GM19238 (cell line): ENCODE measurements at regions not wholly inside any gene's neighbourhood (a gene's known extent, or its start where the extent isn't known, plus 50 kb on each side); places are given as distances from the start of the nearest gene placed in this dataset.
"Not testable (repeated sequence)": the region's sequence is repeated elsewhere in the genome, so short reads cannot be mapped to it uniquely, and the experiment has no call there.

Experiments
- DNase-seq: peaks from one replicate; pipeline ENCODE4 v3.0.0; 2011; ENCODE audit warnings: low spot score; ENCODE audit not compliant: insufficient read length

DNA sequence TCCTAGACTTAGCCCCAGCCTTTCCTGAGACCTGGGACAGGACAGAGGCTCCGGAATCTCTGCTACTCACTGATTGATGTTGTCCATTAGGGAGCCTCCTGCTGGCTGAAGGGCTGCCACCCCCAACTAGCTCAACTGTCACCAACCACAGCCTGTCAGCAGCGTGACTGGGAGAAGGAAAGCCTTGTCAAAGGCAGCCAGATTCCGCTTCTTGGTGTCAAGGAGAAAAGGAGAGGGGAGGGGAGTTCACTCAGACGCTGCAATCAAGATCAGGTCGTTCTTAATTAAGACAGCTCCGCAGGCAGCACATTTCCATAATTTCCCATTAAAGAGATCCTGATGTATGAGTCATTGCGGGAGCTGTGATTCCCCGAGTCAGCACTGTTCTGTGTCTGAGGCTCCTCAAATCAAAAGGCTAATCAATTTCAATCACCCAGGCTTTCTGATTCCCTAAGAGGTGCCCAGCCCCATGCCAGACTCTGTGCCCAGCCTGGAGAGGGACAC is 152.8 kb upstream of the ZBED5 start:
- DNase-seq = no peak

DNA sequence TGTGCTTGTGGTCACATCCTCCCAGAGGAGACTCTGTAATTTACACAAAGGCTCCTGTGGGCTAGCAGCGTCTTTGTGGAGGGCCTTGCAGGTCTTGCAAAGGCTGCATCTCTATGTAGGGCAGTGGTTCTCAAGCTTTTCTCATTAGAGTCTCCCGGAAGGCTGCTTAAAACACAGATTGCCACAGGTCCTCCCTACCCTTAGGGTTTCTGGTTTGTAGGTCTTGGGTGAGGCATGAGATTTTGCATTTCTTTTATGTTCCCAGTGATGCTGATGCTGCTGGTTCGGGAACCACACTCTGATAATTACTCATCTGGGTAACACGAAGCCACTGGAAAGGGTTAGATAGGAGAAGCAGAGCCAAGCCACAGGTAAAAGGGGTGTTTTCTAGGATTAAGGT is 151.3 kb upstream of the ZBED5 start:
- DNase-seq = no peak

DNA sequence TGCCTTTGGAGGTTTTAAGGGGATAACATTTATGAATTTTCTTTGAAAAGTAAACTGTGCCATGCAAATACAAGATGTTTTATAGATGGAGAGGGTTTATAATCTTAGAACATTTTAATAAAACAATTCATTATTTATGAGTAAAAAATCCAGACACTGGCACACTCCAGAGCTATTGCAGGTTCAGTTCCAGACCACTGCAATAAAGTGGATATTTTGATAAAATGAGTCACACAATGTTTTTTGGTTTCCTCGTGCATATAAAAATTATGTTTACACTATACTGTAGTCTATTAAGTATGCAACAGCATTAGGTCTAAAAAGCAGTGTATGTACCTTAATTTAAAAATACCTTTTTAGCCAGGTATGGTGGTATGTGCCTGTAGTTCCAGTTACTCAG is 146.2 kb upstream of the ZBED5 start:
- DNase-seq = no peak

DNA sequence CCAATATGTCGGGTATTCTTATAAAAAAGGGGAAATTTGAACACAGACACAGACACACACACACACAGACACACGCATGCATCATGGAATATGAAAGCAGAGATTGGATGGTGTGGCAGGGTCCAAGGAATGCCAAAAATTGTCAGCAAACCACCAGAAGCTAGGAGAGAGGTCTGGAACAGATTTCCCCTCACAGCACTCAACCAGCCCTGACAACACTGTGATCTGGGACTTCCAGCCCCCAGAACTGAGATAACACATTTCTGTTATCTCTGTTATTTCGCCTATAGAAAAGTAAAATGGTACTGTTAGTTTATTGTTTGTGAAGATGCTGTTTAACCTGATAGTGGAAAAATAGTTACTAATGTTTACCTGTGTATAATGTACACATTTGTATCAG is 145.4 kb upstream of the ZBED5 start:
- no peak for DNase-seq

DNA sequence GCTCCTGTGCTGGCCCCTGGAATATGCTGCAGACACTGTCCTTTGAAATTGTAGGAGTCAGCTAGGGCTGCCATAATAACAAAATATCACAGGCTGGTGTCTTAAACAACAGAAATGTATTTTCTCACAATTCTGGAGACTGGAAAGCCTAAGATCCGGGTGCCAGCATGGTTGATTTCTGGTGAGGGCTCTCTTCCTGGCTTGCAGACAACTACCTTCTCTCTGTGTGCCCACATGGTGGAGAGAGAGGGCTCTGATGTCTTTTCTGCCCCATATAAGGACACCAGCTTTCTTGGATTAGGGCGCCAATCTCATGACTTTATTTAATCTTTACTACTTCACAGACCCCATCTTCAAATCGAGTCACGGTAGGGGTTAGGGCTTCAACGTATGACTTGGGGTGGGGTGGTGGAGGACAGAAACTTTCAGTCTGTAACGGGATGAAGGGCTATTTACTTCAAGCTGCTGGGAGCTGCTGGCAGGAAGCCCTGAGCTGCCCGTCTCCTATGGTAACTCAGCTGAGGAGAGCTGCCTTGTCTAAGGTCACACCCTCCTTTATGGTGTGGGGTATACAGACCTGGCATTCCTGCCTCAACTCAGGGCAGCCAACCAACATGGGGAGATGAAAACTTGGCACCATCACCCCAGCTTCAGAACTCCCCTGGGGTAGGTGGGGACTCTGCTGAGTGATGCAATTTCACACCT is 142.9 kb upstream of the ZBED5 start:
- no peak for DNase-seq

DNA sequence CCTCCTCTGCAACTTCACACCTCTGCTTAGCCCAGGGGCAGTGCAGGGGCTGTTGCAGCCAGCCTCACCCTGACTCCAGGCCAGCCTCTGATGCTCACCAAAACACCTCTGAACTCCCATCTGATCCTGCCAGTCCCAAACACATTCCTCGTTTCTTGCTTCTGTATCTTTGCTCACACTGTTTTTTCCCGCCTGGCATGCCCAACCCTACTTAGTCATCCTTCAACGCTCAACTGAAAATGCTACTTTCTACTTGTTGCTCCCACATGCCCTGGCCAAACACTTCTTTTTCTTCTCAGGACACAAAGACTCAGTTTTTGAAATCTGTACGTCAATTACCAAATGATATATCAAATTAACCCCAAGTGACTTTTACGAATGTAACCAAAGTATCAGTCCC is 140.8 kb upstream of the ZBED5 start:
- DNase-seq = no peak

DNA sequence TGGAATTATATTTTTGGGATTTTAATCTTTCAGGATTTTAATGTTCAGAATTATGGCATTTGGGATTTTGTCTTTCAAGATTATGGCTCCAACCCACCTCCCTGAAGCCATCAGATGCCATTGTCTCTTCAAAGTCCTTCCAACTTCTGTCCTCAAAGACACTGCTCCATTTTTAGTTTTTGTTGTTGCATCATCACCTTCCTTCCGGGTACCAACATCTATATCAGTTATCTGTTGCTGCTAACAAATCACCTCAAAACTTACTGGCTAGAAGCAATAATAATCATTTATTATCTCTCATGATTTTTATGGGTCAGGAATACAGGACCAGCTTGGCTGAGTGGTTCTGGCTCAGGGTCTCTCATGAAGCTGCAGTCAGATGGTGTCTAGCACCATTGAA is 138.8 kb upstream of the ZBED5 start:
- DNase-seq = no peak

DNA sequence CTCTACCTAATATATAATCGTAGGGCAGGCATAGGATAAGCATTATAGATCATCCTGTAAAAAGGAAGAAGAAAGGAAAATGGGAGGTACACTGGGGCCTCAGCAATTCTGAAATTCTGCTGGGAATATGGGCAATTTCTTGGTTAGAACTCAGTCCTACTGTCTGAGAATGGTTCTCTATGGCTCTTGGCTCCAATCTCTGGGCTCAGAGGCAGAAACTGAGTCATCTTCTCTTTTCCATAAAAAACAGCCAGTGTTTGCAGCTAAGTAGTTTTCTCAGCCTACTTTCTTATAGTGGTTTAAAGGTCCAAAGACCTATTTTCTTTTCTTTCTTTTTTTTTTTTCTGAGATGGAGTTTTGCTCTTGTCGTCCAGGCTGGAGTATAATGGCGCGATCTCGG is 135.8 kb upstream of the ZBED5 start:
- no peak for DNase-seq

DNA sequence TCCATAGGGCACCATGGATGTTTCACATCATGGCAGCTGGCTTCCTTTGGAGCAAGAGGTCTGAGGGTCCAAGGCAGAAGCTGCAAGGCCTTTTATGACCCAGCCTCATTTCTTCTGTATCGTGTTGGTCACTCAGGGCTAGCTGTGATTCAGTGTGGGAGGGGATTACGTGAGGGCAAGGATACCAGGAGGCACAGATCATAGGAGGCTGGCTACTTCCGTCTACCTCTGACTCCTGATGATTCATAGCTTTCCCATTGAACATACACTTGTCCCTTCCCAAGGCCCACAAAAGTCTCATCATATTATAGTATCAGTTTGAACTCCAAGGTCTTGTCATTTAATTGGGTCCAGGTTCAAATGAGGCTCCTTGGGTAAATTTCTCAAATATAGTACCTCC is 135.3 kb upstream of the ZBED5 start:
- DNase-seq = no peak

DNA sequence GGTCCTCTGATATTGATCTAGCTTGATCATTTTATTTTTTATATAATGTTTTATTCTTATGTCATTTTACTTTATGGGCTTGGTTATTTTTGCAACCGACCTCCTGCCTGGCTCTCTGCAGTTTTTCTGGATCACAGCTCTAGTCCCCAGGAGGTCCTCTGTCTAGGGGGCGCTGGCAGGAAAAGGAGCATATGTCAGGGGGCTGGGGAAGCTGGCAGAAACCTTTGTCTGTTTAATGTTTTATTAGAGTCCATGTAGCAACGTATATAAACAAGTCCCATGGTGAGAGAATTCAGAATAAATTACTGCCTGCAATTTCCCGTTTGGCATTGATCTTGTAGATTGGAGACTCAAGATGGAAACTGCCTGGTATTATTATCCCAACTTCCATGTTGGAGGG is 133.5 kb upstream of the ZBED5 start:
- no peak for DNase-seq

DNA sequence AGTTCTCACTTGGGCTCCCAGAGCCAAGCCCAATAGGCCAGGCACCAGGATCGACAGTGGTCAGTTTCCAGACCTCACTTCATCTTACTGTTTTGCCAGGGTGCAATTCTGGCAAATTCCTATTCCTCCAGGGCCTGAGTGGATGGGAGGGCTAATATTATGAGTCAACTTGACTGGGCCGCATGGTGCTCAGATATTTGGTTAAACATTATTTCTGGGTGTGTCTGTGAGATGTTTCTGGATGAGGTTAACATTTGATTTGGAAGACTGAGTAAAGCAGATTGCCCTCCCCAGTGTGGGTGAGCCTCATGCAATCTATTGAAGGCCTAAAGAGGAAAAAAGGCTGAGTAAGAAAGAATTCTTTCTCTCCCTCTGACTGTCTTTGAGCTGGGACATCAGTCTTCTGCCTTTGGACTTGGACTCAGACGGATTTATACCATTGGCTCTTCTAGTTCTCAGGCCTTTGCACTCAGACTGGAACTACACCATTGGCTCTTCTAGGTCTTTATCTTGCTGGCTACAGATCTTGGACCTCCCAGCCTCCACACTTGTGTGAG is 132.9 kb upstream of the ZBED5 start:
- DNase-seq = no peak

DNA sequence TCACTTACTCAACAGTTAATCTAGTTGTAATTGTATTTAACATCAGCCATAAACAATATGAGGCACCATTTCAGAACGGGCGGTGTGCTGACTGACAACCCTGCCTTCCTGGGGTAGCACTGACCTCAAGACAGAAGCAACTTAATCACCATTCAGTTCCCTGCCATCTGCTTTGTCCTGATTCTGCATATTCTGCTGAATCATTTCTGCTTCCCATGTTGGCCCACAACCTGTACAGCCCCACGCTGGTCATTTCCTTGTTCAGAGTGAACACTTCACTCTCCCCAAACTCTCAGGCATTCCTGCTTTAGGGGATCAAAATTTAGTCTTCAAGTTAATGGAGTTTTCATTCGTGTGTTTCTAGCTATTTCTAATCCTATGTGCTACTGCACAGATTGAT is 132.3 kb upstream of the ZBED5 start:
- DNase-seq = no peak

DNA sequence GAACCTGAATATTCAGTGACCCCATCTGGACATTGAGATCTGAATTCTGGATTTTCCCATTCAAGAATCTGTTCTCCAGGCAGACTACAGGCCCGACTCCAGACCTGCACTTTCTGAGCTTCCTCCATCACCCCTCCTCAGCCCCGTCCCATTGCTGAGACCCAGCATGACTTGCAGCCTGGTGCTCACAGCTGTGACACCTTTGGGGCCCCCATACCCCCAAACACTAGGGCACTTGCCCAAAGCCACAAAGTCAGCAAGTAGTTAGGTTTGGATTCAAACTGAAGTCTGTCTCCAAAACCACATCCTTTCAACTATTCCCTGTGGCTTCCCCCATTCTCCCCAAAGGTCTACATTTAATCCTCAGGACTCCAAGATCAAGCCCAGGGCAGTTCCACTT is 128.2 kb upstream of the ZBED5 start:
- DNase-seq = no peak

DNA sequence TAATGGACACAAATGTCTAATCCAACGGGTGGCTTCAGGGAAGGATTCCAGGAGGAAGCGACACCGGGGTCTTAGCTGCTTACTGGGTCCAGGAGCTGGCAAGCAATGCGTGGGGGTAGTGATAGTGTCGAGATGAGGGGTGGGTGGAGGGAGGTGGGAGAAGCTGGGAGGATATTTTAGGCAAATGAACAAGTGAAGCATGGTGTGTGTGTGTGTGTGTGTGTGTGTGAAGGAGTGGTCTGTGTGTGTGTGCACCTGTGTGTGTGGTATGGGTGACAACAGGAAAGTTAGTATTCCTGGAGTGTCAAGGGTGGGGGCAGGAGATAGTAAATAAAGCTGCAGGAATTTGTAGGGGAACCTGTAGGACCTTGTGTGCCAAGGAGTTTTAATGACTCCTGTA is 126.9 kb upstream of the ZBED5 start:
- no peak for DNase-seq

DNA sequence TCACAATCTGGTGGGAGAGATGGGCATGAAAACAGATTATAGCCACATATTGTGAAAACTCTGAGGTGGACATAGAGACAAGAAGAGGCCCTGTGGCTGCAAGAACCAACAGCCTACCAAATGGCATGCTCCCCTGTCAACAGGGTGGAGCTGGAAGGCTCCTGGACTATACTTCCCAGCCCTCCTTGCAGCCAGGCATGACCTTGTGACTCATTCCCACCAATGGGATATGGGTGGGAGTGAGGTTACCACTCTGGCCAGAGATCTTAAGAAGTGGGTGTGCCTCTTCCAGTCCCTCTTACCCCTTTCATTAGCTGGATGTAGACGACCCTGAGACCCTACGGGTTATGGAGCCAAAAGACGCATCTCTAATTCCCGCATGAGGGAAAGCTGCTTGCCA is 126.4 kb upstream of the ZBED5 start:
- DNase-seq = no peak

DNA sequence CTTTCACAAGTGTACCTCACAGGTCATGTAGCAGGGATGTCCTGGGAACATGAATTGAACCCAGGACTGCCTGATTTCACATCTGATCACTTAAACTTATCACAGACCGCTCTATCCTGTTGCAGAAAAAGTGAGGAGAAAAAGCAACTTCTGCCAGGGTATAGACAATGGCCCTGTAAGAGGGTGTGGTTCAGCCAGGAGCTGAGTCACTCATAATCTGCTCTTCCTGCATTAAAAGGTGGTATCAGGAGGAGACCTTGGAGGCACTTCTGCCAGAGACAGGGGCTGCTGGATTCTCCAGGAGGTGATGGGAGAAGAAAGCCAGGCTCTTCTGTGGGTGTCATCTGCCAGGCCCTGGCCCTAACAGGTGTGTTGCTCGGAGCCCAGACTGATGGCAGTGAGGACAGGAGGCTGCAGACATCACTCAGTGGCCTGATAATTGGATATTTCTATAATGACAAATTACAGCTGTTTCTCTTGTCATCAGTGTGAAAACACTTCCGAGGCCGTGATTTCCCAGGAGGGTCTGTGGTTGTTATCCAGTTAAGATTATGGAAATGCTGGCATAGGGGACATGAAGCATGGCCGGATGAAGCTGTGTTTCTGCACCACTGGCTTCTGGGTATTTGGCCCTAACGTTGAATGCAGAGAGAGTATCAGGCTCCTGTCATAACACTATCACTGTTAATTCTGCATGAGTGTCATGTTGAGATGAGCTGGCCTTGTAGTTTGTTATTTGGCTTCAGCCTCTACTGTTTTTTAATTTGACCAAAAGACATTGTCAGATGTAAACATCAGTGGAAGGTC is 125.1 kb upstream of the ZBED5 start:
- no peak for DNase-seq

DNA sequence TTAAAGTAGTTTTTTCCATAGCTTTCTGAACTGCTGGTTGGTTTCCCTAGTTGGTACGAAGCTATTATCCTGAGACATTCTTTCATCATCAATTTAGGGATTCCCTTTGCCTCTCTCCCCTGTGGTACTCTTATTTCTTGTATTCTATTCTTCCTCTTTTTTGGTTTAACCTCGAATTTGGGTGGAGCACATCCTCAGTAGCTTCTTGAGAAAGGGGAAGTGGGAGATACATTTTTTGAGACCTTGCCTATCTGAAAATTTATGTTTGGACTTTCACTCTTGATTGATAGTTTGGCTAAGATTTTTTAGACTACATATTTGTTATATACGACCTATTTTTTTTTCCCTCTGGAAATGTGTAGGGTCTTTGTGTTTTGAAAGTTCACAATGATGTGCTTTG is 121.7 kb upstream of the ZBED5 start:
- no peak for DNase-seq

DNA sequence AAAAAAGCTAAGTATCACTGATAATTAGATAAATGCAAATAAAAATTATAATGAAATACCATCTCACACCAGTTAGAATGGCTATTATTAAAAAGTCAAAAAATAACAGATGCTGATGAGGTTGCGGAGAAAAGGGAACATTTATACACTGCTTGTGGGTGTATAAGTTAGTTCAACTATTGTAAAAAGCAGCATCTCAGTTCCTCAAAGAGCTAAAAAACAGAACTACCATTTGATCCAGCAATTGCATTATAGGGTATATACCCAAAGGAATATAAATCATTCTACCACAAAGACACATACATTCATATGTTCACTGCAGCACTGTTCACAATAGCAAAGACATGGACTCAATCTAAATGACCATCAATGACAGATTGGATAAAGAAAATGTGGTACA is 120.3 kb upstream of the ZBED5 start:
- no peak for DNase-seq

DNA sequence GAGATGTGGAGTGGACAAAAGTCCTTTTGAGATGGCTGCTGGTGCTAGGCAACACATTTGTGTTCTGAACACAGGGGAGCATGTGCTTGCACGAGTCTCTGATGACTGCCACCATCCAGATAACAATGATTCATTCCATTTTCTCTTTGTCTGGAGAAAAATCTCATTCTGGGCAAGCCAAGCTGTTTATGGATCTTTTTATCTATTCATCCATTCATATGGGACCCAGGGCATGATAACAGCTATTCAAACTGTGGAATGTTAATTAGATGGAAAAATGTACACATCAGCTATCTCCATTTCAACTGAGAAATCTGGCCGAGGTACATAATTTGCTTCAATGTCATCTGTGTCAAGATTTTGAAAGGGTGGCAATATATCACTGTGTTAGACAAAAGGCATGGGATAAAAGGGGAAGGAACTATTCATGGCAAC is 117.5 kb upstream of the ZBED5 start:
- no peak for DNase-seq

DNA sequence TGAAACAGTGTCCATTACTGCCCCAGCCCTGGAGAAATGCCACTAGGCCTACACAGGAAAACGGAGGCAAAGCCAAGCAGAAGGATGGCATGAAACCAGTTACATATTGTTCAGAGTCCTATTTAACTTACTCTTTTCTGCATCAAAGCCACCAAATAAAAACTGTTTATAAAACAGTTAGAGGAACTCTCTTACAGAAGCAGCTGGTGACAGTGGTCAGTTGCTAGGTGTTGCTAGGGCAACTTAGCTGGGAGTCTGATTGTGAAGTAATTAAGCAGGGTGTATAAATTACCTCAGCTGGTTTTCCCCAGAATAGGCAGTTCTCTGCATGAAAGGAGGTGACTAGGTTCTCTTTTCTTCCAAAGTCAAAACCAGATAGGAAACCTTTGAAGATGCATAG is 115.6 kb upstream of the ZBED5 start:
- no peak for DNase-seq

DNA sequence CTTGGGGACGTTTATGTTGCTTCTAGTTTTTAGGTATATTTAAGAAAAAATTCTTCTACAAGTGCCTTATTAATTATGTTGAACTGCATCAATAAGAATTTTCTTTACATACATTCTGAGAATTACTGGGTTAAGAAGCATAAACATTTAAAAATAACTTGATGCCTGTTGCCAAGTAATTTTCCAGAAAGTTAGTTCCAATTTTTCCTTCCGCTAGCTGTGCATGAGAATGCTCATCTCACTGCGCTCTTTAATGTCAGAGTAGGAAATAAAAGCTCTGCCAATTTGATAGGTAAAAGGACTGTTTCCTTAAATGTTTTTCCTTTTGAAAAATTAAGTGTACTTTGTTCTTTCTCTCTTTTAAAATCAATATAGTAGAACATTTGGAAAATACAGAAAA is 113.1 kb upstream of the ZBED5 start:
- no peak for DNase-seq

DNA sequence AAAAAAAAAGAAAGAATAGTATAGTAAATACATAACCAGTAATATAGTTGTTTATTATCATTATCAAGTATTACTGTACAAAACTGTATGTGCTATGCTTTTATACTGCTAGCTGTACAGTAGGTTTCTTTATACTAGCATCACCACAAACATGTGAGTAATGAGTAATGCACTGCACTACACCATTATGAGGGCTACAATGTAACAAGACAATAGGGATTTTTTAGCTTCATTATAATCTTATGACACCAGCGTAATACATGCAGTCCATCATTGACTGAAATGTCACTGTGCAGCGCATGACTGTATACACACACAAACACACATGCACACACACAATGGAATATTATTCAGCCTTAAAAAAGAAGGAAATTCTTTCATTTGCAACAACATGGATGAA is 111.5 kb upstream of the ZBED5 start:
- DNase-seq = no peak

DNA sequence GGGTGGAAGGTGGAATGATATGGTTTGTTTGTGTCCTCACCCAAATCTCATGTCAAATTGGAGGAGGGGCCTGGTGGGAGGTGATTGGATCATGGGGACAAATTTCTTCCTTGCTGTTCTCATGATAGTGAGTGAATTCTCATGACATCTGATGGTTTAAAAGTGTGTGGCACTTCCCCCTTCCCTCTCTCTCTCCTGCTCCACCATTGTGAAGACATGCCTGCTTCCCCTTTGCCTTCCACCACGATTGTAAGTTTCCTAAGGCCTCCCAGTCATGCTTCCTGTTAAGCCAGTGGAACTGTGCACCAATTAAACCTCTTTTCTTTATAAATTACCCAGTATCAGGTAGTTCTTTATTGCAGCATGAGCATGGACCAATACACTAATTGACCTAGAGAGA is 99.0 kb upstream of the ZBED5 start:
- not testable (repeated sequence) for DNase-seq
